HepG2 (cell line): ENCODE measurements at regions not wholly inside any gene's neighbourhood (a gene's known extent, or its start where the extent isn't known, plus 50 kb on each side); places are given as distances from the start of the nearest gene placed in this dataset.
A peak's percentile ranks its signal among the peaks of the same experiment; 100 is the strongest.

Experiments
- CERS6 ChIP-seq: sonication (generic); formaldehyde crosslinking; IDR thresholded peaks from 2 replicates; pipeline ENCODE4 v1.5.0; 2020; ENCODE audit warnings: missing genetic modification reagents
- CHD2 ChIP-seq: IDR thresholded peaks from 2 replicates; pipeline ENCODE4 v1.6.1; 2011; ENCODE audit warnings: low read depth, low read length, improper control_type of control experiment
- EHMT2 ChIP-seq: fragments of 200-600 bp; sonication (generic); IDR thresholded peaks from 2 replicates; pipeline ENCODE4 v1.7.0; 2017; ENCODE audit warnings: antibody characterized with exemption, low read depth, low read length, borderline replicate concordance
- ELK4 ChIP-seq: sonication (generic); formaldehyde crosslinking; IDR thresholded peaks from 2 replicates; pipeline ENCODE4 v1.9.0; 2021; ENCODE audit warnings: missing genetic modification reagents, borderline replicate concordance
- GFI1 ChIP-seq: sonication (generic); formaldehyde crosslinking; IDR thresholded peaks from 2 replicates; pipeline ENCODE4 v1.5.0; 2020; ENCODE audit warnings: missing genetic modification reagents, mild to moderate bottlenecking, borderline replicate concordance
- GPN1 ChIP-seq: sonication (generic); formaldehyde crosslinking; IDR thresholded peaks from 2 replicates; pipeline ENCODE4 v1.5.1; 2020; ENCODE audit warnings: missing genetic modification reagents, borderline replicate concordance
- IKZF4 ChIP-seq: sonication (generic); formaldehyde crosslinking; IDR thresholded peaks from 2 replicates; pipeline ENCODE4 v1.5.1; 2020; ENCODE audit warnings: borderline replicate concordance, mild to moderate bottlenecking, low read depth, missing genetic modification reagents; ENCODE audit errors: not compliant biosample characterization
- KAT2B ChIP-seq: fragments of 150-350 bp; IDR thresholded peaks from 2 replicates; pipeline ENCODE4 v1.6.1; 2014; ENCODE audit warnings: low read depth, low read length, borderline replicate concordance
- KDM6A ChIP-seq: IDR thresholded peaks from 2 replicates; pipeline ENCODE4 v1.6.1; 2016; ENCODE audit warnings: low read depth
- MED13 ChIP-seq: sonication (generic); formaldehyde crosslinking; IDR thresholded peaks from 2 replicates; pipeline ENCODE4 v1.5.0; 2020; ENCODE audit warnings: missing genetic modification reagents
- MTF1 ChIP-seq: sonication (generic); formaldehyde crosslinking; IDR thresholded peaks from 2 replicates; pipeline ENCODE4 v1.5.0; 2020; ENCODE audit warnings: missing genetic modification reagents
- POLR2AphosphoS2 ChIP-seq: IDR thresholded peaks from 2 replicates; pipeline ENCODE4 v1.6.1; 2011; ENCODE audit warnings: low read depth, low read length, improper control_type of control experiment
- RAD21 ChIP-seq: fragments of 450-650 bp; formaldehyde crosslinking; IDR thresholded peaks from 2 replicates; pipeline ENCODE4 v1.5.0; 2020; ENCODE audit warnings: mild to moderate bottlenecking
- RARG ChIP-seq: sonication (generic); formaldehyde crosslinking; IDR thresholded peaks from 2 replicates; pipeline ENCODE4 v1.4.0; 2020; ENCODE audit warnings: low read depth, mild to moderate bottlenecking, missing genetic modification reagents
- SMC3 ChIP-seq: IDR thresholded peaks from 2 replicates; pipeline ENCODE4 v1.6.1; 2011; ENCODE audit warnings: low read length, improper control_type of control experiment
- SP4 ChIP-seq: sonication (generic); formaldehyde crosslinking; IDR thresholded peaks from 2 replicates; pipeline ENCODE4 v1.8.1; 2023; ENCODE audit warnings: mild to moderate bottlenecking, missing genetic modification reagents
- SP5 ChIP-seq: IDR thresholded peaks from 2 replicates; pipeline ENCODE4 v1.6.1; 2016; ENCODE audit warnings: low read depth, borderline replicate concordance
- TEAD3 ChIP-seq: optimal IDR thresholded peaks from 2 replicates; pipeline ENCODE3; 2016; ENCODE audit warnings: borderline replicate concordance
- THYN1 ChIP-seq: sonication (generic); formaldehyde crosslinking; IDR thresholded peaks from 2 replicates; pipeline ENCODE4 v1.8.1; 2023; ENCODE audit warnings: low read depth, mild to moderate bottlenecking, moderate library complexity, missing genetic modification reagents, borderline replicate concordance
- WIZ ChIP-seq: sonication (generic); formaldehyde crosslinking; IDR thresholded peaks from 2 replicates; pipeline ENCODE4 v1.5.1; 2020; ENCODE audit warnings: mild to moderate bottlenecking, missing genetic modification reagents
- ZBTB7A ChIP-seq: sonication (generic); formaldehyde crosslinking; IDR thresholded peaks from 2 replicates; pipeline ENCODE4 v1.8.0; 2022; ENCODE audit warnings: mild to moderate bottlenecking, missing genetic modification reagents
- ZNF431 ChIP-seq: sonication (generic); formaldehyde crosslinking; IDR thresholded peaks from 2 replicates; pipeline ENCODE4 v1.9.0; 2022; ENCODE audit warnings: missing genetic modification reagents, low read depth, mild to moderate bottlenecking, borderline replicate concordance
- ZNF839 ChIP-seq: sonication (generic); formaldehyde crosslinking; IDR thresholded peaks from 2 replicates; pipeline ENCODE4 v1.4.0; 2020; ENCODE audit warnings: missing genetic modification reagents, mild to moderate bottlenecking, borderline replicate concordance
- TF ChIP-seq, protein P1 (sequence below): sonication (generic); formaldehyde crosslinking; IDR thresholded peaks from 2 replicates; pipeline ENCODE4 v1.5.1; 2020; ENCODE audit warnings: mild to moderate bottlenecking, missing genetic modification reagents, moderate library complexity
- TF ChIP-seq, protein P2 (sequence below): sonication (generic); formaldehyde crosslinking; IDR thresholded peaks from 2 replicates; pipeline ENCODE4 v1.4.0; 2020; ENCODE audit warnings: missing genetic modification reagents, borderline replicate concordance

DNA sequence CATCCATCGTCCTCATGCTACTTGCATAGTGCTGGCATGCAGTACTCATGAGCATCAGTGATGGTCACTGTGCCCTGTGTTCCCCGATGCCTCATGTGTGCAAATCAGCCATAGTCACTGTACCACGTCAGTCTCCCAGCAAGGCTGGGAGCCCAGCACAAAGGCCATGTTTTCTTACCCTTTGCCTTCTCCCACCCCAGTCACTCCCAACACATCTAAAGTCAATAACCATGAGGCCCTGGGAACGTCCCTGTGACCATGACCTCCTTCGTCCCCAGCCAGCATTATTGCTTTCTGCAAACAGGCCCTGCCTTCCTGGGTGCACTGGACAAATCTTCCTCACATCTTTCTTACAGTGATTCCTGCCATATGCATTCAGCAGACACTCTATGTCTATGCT is 406.1 kb downstream of the ICE1 start (continued):
- TF ChIP-seq EHMT2 (no peak), SMC3 (no peak), ZBTB7A (CRISPR knock-in tag) (no peak), WIZ (CRISPR knock-in tag) (peak; percentile 67; the same call in 1 of the 2 replicates), MED13 (CRISPR knock-in tag) (no peak), ZNF839 (CRISPR knock-in tag) (no peak), ELK4 (CRISPR knock-in tag) (no peak), IKZF4 (CRISPR knock-in tag) (no peak), CERS6 (no peak), SP5 (CRISPR knock-in tag) (peak; percentile 92), TEAD3 (CRISPR knock-in tag) (peak; percentile 22), GPN1 (CRISPR knock-in tag) (no peak), ZNF431 (CRISPR knock-in tag) (no peak), MTF1 (CRISPR knock-in tag) (no peak), KDM6A (peak; percentile 57; the same call in 1 of the 2 replicates), POLR2AphosphoS2 (no peak), RARG (no peak), CHD2 (no peak), THYN1 (CRISPR knock-in tag) (no peak), GFI1 (CRISPR knock-in tag) (peak; percentile 82), SP4 (CRISPR knock-in tag) (no peak), RAD21 (CRISPR knock-in tag) (no peak), KAT2B (no peak)
- TF ChIP-seq, protein P1, sequence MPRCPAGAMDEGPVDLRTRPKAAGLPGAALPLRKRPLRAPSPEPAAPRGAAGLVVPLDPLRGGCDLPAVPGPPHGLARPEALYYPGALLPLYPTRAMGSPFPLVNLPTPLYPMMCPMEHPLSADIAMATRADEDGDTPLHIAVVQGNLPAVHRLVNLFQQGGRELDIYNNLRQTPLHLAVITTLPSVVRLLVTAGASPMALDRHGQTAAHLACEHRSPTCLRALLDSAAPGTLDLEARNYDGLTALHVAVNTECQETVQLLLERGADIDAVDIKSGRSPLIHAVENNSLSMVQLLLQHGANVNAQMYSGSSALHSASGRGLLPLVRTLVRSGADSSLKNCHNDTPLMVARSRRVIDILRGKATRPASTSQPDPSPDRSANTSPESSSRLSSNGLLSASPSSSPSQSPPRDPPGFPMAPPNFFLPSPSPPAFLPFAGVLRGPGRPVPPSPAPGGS (CRISPR knock-in tag) = no peak
- TF ChIP-seq, protein P2, sequence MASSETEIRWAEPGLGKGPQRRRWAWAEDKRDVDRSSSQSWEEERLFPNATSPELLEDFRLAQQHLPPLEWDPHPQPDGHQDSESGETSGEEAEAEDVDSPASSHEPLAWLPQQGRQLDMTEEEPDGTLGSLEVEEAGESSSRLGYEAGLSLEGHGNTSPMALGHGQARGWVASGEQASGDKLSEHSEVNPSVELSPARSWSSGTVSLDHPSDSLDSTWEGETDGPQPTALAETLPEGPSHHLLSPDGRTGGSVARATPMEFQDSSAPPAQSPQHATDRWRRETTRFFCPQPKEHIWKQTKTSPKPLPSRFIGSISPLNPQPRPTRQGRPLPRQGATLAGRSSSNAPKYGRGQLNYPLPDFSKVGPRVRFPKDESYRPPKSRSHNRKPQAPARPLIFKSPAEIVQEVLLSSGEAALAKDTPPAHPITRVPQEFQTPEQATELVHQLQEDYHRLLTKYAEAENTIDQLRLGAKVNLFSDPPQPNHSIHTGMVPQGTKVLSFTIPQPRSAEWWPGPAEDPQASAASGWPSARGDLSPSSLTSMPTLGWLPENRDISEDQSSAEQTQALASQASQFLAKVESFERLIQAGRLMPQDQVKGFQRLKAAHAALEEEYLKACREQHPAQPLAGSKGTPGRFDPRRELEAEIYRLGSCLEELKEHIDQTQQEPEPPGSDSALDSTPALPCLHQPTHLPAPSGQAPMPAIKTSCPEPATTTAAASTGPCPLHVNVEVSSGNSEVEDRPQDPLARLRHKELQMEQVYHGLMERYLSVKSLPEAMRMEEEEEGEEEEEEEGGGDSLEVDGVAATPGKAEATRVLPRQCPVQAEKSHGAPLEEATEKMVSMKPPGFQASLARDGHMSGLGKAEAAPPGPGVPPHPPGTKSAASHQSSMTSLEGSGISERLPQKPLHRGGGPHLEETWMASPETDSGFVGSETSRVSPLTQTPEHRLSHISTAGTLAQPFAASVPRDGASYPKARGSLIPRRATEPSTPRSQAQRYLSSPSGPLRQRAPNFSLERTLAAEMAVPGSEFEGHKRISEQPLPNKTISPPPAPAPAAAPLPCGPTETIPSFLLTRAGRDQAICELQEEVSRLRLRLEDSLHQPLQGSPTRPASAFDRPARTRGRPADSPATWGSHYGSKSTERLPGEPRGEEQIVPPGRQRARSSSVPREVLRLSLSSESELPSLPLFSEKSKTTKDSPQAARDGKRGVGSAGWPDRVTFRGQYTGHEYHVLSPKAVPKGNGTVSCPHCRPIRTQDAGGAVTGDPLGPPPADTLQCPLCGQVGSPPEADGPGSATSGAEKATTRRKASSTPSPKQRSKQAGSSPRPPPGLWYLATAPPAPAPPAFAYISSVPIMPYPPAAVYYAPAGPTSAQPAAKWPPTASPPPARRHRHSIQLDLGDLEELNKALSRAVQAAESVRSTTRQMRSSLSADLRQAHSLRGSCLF (CRISPR knock-in tag) = no peak
